HG03108 (cell line): ENCODE measurements at regions not wholly inside any gene's neighbourhood (a gene's known extent, or its start where the extent isn't known, plus 50 kb on each side); places are given as distances from the start of the nearest gene placed in this dataset.
"Not testable (repeated sequence)": the region's sequence is repeated elsewhere in the genome, so short reads cannot be mapped to it uniquely, and the experiment has no call there.

Experiments used
- ATAC-seq: cut with Tn5 transposase; IDR thresholded peaks from one replicate; pipeline ENCODE4 v1.9.1; 2021; ENCODE audit warnings: moderate library complexity; ENCODE audit not compliant: unreplicated experiment

GRCh38 chr13:65615506-65615905 is 1614.6 kb downstream of the PCDH9 start:
- no peak for ATAC-seq

- no peak for ATAC-seq
These were observed 1617.1 kb downstream of the PCDH9 start for GRCh38 chr13:65613004-65613403.

GRCh38 chr13:65609350-65609749 is 1620.8 kb downstream of the PCDH9 start:
- no peak for ATAC-seq

- ATAC-seq: no peak
These were observed 1623.5 kb downstream of the PCDH9 start for GRCh38 chr13:65606622-65607021.

- ATAC-seq: no peak
These were observed 1624.7 kb downstream of the PCDH9 start for GRCh38 chr13:65605396-65605795.

- no peak for ATAC-seq
These were observed 1627.0 kb downstream of the PCDH9 start for GRCh38 chr13:65603160-65603559.

GRCh38 chr13:65601855-65602254 is 1628.3 kb downstream of the PCDH9 start:
- ATAC-seq: no peak

- no peak for ATAC-seq
These were observed 1629.4 kb downstream of the PCDH9 start for GRCh38 chr13:65600702-65601101.

GRCh38 chr13:65597839-65598818 is 1632.0 kb downstream of the PCDH9 start:
- ATAC-seq: no peak

- no peak for ATAC-seq
These were observed 1634.2 kb downstream of the PCDH9 start for GRCh38 chr13:65595916-65596315.

- ATAC-seq: no peak
These were observed 1635.8 kb downstream of the PCDH9 start for GRCh38 chr13:65594298-65594781.

GRCh38 chr13:65593298-65593874 is 1636.8 kb downstream of the PCDH9 start:
- no peak for ATAC-seq

- ATAC-seq: no peak
These were observed 1637.4 kb downstream of the PCDH9 start for GRCh38 chr13:65592731-65593130.

- ATAC-seq: no peak
These were observed 1644.8 kb downstream of the PCDH9 start for GRCh38 chr13:65585346-65585745.

- no peak for ATAC-seq
These were observed 1646.0 kb downstream of the PCDH9 start for GRCh38 chr13:65584126-65584525.

- no peak for ATAC-seq
These were observed 1648.0 kb downstream of the PCDH9 start for GRCh38 chr13:65582160-65582559.

- not testable (repeated sequence) for ATAC-seq
These were observed 1665.6 kb downstream of the PCDH9 start for GRCh38 chr13:65564561-65564960.

GRCh38 chr13:65562305-65562704 is 1667.8 kb downstream of the PCDH9 start:
- no peak for ATAC-seq

- no peak for ATAC-seq
These were observed 1669.2 kb downstream of the PCDH9 start for GRCh38 chr13:65560936-65561335.

- no peak for ATAC-seq
These were observed 1674.2 kb downstream of the PCDH9 start for GRCh38 chr13:65555962-65556361.

GRCh38 chr13:65553096-65553727 is 1676.9 kb downstream of the PCDH9 start:
- ATAC-seq: no peak

GRCh38 chr13:65551208-65551607 is 1678.9 kb downstream of the PCDH9 start:
- no peak for ATAC-seq
